IgD-negative memory B cell (primary cell): ENCODE measurements at regions not wholly inside any gene's neighbourhood (a gene's known extent, or its start where the extent isn't known, plus 50 kb on each side); places are given as distances from the start of the nearest gene placed in this dataset.

ENCODE experiments used
- H3K27ac Mint-ChIP-seq, 3 donors: one replicate each; pipeline ENCODE4 v1.8.0; 2020 to 2022; ENCODE audit warnings: mild to moderate bottlenecking in 3 of 3, mixed read lengths in 3 of 3, moderate library complexity in 1 of 3
- H3K27me3 Mint-ChIP-seq: one replicate; pipeline ENCODE4 v1.8.0; 2021; ENCODE audit warnings: mixed read lengths
- H3K36me3 Mint-ChIP-seq: one replicate; pipeline ENCODE4 v1.8.0; 2020; ENCODE audit warnings: mild to moderate bottlenecking, mixed read lengths
- H3K4me1 Mint-ChIP-seq, 3 donors: one replicate each; pipeline ENCODE4 v1.8.0; 2020 to 2022; ENCODE audit warnings: mixed read lengths in 3 of 3, mild to moderate bottlenecking in 1 of 3
- H3K4me3 Mint-ChIP-seq, 4 donors: one replicate each; pipeline ENCODE4 v1.8.0; 2020 to 2022; ENCODE audit warnings: mild to moderate bottlenecking in 4 of 4, mixed read lengths in 4 of 4, moderate library complexity in 3 of 4
- H3K9me3 Mint-ChIP-seq, 3 donors: one replicate each; pipeline ENCODE4 v1.8.0; 2020 to 2021; ENCODE audit warnings: mixed read lengths in 3 of 3, mild to moderate bottlenecking in 1 of 3

DNA sequence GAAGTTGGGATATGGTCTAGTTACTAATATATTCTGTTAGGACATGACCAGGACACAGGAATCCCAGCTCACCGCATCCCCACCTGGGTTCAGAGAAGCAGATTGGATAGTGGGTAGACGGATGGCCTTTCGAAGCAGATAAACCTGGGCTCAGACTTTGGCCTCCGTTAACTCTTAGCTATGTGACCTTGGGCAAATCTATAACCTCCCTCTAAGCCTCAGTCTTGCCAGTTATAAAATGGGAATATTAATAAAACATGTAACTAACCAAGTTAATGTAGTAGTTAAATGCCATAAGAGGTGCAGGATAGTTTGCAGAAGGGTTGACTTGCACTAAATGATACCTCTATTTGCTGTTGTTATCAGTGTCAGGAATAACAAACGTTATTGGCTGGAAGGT is 127.6 kb upstream of the JCAD start:
- Mint-ChIP-seq H3K9me3 (no peaks in the 10 kb centered on the region), H3K27me3 (peaks cover 5% of the 10 kb centered on the region), H3K27ac (no peak overlapping the region)

DNA sequence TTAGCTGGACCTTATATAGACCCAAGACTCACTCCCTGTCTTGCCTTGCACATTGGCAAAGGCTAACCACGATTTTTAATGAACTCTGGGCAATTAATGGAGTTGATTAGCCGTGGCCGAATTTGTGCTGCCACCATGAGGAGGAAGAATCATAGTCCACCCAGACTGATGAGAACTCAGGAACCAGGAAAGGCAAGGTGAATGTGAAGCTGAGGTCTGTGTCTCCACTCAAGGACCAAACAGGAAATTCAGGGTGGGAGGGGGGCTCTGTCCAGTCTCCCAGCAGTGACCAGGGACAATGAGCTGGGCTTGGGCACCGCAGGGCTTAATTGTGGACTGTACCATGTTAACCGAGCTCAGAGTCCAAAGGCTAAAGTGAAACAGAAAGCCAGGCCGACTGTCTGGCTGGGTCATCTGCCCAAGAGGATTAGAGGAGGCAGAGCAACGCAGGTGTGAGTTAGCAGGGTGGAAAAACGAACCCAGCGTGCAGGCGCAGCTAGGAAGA is 127.0 kb upstream of the JCAD start:
- Mint-ChIP-seq H3K27me3 (peaks cover 5% of the 10 kb centered on the region), H3K4me1 (peaks cover 0 to 1% (median 0%) of the 10 kb centered on the region in 3 donors), H3K9me3 (no peaks in the 10 kb centered on the region), H3K36me3 (no peaks in the 10 kb centered on the region), H3K4me3 (no peak overlapping the region), H3K27ac (no peak overlapping the region)

More for the DNA sequence above, 127.6 kb upstream of the JCAD start:
- Mint-ChIP-seq H3K4me3 (no peak overlapping the region), H3K36me3 (no peaks in the 10 kb centered on the region), H3K4me1 (peaks cover 0 to 1% (median 0%) of the 10 kb centered on the region in 3 donors)

DNA sequence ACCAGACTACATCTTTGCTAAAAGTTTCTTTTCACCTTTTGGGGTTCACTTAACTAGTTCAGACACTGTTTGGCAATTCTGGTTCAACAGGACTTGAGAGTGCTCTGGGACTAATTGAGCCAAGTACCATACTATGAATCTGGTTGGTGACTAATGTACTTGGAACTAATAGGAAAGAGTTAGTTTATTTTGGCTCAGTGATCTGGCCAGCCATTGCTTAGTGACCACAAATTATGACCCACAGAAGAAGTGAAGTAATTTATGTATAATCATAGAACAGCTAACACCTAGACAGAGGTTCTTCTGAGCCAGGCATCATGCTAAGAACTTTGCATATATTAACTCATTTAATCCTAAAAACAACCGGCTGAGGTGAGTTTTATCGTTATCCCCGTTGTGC is 126.5 kb upstream of the JCAD start:
- no peak overlapping the region for H3K4me3 Mint-ChIP-seq
- H3K27me3 Mint-ChIP-seq: peaks cover 5% of the 10 kb centered on the region
- H3K4me1 Mint-ChIP-seq: peaks cover 0 to 1% (median 0%) of the 10 kb centered on the region in 3 donors
- no peak overlapping the region for H3K27ac Mint-ChIP-seq
- no peaks in the 10 kb centered on the region for H3K36me3 Mint-ChIP-seq
- H3K9me3 Mint-ChIP-seq: no peaks in the 10 kb centered on the region

DNA sequence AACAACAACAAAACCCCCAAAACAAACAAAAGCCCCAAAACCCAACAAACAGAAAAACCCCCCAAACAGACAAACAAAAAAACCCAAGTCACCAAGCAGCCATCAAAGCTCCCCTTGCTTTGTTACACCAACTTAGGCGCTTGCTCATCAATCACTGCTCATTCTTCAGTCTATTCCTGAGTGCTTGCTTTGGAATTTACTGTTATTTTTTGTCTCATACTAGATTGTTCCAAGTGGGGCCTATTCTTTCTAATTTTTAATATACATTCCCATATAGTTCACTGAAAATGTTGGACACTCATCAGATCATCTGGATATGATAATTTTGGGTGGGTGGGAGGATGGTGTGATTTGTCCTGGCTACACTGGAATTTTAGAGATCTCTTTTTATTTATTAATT is 126.0 kb upstream of the JCAD start:
- Mint-ChIP-seq H3K27ac (no peak overlapping the region), H3K4me3 (no peak overlapping the region), H3K36me3 (no peaks in the 10 kb centered on the region), H3K9me3 (no peaks in the 10 kb centered on the region), H3K27me3 (peaks cover 5% of the 10 kb centered on the region), H3K4me1 (peaks cover 0 to 1% (median 0%) of the 10 kb centered on the region in 3 donors)

DNA sequence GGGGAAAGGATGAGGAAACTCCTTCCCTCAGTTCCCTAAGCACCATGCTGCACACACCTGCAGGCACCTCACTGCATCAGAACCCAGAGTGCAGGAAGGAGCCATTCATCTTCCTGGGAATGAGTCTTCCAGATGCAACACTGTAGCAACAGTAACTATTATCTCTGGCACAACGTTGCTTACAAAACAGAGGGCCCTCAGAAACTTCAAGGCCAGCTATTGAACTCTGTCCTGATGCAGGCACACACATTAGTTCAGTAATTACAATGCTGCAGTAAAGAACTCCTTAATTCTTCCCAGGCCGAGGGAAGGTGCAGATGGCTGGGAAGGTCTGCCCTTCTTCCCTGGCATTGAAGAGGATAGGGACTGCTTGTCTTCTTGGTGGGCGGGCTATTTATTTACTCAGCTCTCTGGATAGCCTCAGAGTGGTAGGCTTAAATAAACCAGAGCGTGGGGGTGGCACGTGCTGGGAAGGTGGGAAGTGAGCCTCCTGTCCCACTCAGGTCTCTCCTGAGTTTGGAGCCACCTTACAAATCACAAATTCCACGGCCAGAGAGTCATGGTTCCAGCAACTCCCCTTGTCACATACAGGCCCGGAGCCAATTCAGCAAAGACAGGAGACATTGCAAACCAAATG is 125.1 kb upstream of the JCAD start:
- Mint-ChIP-seq H3K36me3 (no peaks in the 10 kb centered on the region), H3K9me3 (no peaks in the 10 kb centered on the region), H3K4me3 (no peak overlapping the region), H3K4me1 (peaks cover 0 to 1% (median 0%) of the 10 kb centered on the region in 3 donors), H3K27me3 (peaks cover 5% of the 10 kb centered on the region), H3K27ac (no peak overlapping the region)

DNA sequence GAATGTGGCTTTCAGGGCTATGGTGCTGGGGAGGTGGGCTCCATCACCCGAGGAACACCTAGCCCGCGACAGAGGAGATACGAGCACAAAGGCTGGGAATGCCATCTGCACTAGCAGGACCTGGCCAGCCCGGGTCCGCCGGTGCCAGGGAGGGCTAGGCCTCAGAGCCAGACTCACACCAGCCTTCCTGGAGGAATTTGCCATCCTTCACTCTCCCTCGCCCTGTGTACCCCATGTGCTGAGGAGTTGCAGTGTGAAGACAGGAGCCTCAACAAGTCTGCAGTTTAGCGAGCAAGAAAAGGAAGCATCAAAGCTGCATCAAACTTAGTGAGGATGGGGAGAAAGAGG is 123.6 kb upstream of the JCAD start:
- peaks cover 0 to 1% (median 0%) of the 10 kb centered on the region in 3 donors for H3K4me1 Mint-ChIP-seq
- no peak overlapping the region for H3K27ac Mint-ChIP-seq
- no peak overlapping the region for H3K4me3 Mint-ChIP-seq
- H3K36me3 Mint-ChIP-seq: no peaks in the 10 kb centered on the region
- peaks cover 4% of the 10 kb centered on the region for H3K27me3 Mint-ChIP-seq
- no peaks in the 10 kb centered on the region for H3K9me3 Mint-ChIP-seq

DNA sequence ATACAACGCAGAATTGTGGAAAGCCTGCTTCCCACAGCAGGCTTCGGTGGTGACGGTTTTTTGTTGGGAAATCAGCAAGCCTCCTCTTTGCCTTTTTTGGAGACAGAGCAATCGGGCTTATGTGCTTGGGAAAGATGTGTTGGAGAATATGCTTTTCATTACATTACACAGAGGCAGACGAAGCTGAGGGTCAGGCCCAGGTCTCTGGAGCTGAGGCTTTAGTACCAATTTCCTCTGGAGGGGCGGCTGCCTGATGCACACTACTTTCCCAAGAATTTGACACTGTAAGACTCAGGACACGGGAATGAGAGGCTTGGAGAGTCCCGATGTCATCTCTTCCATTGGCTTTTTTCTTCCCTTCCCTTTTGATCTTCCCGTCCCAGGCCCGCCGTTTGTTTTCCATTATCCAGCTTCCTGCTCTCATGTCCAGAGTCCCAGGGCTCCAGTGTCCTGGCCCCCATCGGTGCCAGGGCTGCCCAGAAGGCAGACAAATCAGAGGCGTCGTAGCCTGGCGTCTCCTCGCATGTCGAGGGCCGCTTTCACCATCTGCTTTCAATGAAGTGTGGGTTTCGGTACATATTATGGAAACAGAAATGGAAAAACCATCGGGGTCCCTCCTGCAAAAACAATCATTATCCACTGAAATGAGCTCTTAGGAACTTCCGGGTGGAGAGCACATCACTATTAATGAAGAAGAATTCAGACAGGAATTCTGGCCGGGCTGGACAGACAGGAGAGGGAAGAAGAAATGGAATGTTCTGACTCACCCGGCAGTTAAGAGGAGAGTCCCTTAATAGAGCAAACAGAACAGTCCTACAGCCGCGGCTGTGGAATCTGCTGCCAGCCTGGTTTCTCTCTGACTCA is 123.0 kb upstream of the JCAD start:
- Mint-ChIP-seq H3K4me1 (peaks cover 0 to 1% (median 0%) of the 10 kb centered on the region in 3 donors), H3K27ac (no peak overlapping the region), H3K9me3 (no peaks in the 10 kb centered on the region), H3K36me3 (no peaks in the 10 kb centered on the region), H3K4me3 (no peak overlapping the region), H3K27me3 (peaks cover 2% of the 10 kb centered on the region)

DNA sequence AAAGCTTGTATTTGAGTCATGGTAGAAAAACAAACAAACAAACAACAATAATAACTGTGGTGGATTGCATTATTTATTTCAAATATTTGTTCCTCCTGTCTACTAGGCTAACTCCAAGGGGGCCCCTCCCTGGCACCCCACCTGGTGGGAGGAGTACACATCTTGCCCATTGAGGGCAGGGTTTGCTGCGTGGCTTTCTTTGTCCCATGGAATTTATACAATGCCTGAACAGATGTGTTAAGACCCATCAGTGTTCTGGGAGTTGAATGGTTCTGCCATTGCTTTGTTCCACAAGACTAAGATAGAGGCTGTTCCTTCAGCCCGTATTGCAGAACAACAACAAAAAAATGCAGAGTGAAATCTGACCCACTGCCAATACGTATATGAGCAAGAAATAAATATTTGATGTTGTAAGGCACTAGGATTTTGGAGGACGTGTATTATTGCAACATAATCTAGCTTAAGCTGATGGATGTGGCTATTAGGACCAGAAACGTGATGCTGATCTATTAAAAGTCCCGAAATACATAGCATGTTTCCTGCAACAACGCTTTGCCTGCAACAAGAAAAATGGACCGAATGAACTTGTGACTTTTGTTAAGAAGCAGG is 119.1 kb upstream of the JCAD start:
- Mint-ChIP-seq H3K9me3 (no peaks in the 10 kb centered on the region), H3K4me3 (no peak overlapping the region), H3K27ac (no peak overlapping the region), H3K36me3 (no peaks in the 10 kb centered on the region), H3K4me1 (no peaks in the 10 kb centered on the region), H3K27me3 (peaks cover 2% of the 10 kb centered on the region)

DNA sequence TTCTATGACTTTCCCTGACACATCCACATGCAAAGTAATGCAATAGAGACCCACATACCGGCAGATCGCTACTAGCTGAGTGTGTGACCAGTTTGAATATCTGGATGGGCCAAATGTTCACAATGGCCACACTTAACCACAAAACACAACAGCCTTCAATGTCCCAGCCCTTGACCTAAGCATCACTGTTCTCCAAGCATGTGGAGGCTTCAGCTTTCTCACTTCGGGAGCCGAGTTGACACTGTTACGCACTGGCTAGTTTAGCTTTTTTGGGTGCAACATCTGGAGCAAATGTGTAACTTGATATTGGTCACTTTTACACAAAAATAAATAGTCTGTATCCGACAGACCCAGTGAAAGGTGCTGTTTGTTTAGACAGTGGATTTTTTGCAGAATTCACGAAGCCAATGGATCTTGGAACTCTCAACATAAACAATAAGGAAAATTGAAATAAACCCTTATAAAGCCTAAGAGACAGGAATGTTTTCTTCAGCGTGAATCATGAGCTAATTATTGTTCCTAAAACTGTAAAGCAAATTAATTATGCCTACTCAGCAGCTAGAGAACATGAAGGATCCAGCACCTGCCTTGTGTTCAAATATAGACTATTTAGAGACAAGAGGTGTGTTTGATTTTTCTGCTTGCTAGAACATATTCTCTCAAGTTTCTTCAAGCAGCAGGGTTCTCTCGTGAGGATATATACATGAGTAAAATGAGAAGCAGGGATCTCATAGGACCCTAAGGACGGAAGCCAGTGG is 117.6 kb upstream of the JCAD start:
- Mint-ChIP-seq H3K4me3 (no peak overlapping the region), H3K4me1 (no peaks in the 10 kb centered on the region), H3K27me3 (peaks cover 2% of the 10 kb centered on the region), H3K36me3 (no peaks in the 10 kb centered on the region), H3K27ac (peak overlapping the region in 1 of 3 donors; percentile 77), H3K9me3 (no peaks in the 10 kb centered on the region)

DNA sequence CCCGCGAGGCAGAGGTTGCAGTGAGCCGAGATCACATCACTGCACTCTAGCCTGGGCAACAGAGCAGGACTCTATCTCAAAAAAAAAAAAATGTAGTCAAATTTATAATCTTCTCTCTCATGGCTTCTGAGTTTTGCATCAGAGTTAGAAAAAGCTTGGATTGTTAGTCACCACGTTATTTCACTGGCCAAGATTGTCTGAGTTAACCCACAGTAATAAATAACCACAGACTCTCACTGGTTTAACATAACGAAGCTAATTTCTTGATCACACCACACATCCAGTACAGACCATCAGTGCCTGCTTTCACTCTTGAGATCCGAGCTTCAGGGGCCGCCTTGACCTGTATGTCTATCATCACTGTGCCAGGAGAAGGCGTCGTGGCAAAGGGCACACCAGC is 116.8 kb upstream of the JCAD start:
- no peaks in the 10 kb centered on the region for H3K9me3 Mint-ChIP-seq

DNA sequence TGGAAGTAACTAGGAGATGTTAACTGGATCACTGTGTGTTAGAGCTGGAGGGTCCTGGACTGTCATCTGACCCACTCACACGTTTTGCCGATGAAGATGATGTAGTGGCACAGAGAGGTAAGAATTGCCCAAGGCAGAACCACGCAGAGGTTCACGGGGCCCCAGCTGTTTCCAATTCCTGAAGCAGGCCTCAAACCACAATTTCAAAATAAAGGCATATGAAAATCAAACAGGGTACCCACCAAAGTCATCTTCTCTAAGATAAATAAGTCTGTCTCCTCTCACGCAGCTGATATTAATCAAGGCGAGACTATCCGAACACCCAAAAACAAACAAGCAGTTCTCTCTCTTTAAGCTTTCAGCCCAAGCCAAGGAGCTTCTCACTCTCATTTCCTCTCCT is 113.3 kb upstream of the JCAD start:
- Mint-ChIP-seq H3K4me1 (no peaks in the 10 kb centered on the region), H3K27me3 (peaks cover 2% of the 10 kb centered on the region), H3K36me3 (no peaks in the 10 kb centered on the region), H3K9me3 (no peaks in the 10 kb centered on the region), H3K27ac (peak overlapping the region in 1 of 3 donors; percentile 78), H3K4me3 (no peak overlapping the region)

More for the DNA sequence above, 116.8 kb upstream of the JCAD start:
- no peaks in the 10 kb centered on the region for H3K36me3 Mint-ChIP-seq
- no peak overlapping the region for H3K4me3 Mint-ChIP-seq
- no peaks in the 10 kb centered on the region for H3K4me1 Mint-ChIP-seq
- peak overlapping the region in 1 of 3 donors; percentile 77 for H3K27ac Mint-ChIP-seq
- H3K27me3 Mint-ChIP-seq: peaks cover 2% of the 10 kb centered on the region

DNA sequence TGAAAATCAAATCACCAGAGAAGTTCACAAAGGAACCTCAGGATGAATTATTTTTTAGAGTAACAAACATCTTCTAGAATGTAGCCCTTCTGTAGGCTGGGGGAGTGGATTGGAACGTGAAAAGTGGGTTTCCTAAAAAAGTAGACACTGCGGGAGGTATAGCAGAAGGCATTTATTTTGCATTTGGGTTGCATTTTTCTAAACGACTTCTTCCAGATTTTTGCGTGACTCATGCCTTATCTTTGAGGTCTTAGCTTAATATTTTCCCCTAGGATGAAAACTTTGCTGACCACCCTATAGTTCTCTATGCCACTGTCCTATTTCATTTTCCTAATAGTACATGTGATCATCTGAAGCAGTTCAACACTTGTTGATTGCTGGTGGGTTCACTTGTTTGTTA is 112.7 kb upstream of the JCAD start:
- H3K4me1 Mint-ChIP-seq: no peaks in the 10 kb centered on the region
- no peak overlapping the region for H3K4me3 Mint-ChIP-seq
- no peaks in the 10 kb centered on the region for H3K27me3 Mint-ChIP-seq
- no peaks in the 10 kb centered on the region for H3K9me3 Mint-ChIP-seq
- H3K27ac Mint-ChIP-seq: no peak overlapping the region
- no peaks in the 10 kb centered on the region for H3K36me3 Mint-ChIP-seq

DNA sequence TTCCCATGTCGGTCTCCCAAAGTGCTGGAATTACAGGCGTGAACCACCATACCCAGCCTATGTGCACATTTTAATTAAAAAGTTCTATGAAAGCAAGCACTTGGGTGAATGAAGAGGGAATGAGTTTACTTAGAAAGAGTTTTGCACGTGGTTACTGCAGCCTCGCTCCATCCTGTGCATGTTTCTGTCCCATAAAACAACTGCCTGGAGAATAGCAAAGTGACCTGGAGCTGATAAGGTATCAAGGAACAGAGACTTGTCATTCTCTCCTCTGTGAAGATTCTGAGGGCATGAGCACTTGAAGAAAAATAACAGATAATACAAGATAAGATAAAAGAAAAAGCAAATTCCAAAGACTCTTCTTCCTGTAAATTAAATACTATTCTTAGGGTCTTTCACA is 112.2 kb upstream of the JCAD start:
- Mint-ChIP-seq H3K9me3 (no peaks in the 10 kb centered on the region), H3K4me3 (no peak overlapping the region), H3K27me3 (peaks cover 3% of the 10 kb centered on the region), H3K4me1 (no peaks in the 10 kb centered on the region), H3K36me3 (no peaks in the 10 kb centered on the region), H3K27ac (no peak overlapping the region)

DNA sequence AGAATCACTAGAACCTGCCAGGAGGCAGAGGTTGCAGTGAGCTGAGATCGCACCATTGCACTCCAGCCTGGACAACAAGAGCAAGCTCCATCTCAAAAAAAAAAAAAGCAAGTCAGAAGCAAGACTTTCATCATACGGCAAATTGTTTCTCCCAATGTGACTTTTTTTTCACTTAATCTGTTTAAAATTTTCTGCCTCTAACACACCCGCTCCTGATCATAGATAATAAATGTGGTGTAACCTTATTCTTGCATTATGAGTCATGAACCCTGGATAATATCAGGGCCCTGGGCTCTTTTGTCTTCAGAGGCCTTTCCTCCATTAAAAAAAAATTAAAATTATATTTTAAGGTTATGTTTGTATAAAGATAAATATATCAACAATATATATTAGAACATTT is 111.4 kb upstream of the JCAD start:
- Mint-ChIP-seq H3K9me3 (no peaks in the 10 kb centered on the region), H3K27ac (no peak overlapping the region), H3K4me3 (no peak overlapping the region), H3K27me3 (peaks cover 4% of the 10 kb centered on the region), H3K4me1 (no peaks in the 10 kb centered on the region), H3K36me3 (no peaks in the 10 kb centered on the region)

DNA sequence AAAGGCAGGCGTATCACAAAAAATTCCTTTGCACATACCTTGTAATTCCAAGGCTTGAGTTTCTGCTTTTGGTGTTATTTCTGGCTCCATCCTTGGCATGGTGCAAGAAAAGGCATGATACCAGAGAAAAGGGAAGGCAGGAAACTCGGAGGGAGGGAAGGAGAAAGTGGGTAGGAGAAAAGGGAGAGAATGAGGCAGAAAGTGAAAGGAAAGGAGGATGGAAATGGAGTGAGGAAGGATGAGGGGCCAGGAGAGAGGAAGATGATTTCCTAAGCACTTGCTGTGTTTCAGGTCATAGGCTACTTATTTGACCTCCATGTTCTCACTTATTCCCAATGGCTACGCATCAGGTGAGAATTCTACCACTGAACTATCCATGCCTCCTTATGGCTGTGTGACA is 110.8 kb upstream of the JCAD start:
- Mint-ChIP-seq H3K36me3 (no peaks in the 10 kb centered on the region), H3K27me3 (peaks cover 4% of the 10 kb centered on the region), H3K4me1 (no peaks in the 10 kb centered on the region), H3K27ac (no peak overlapping the region), H3K9me3 (no peaks in the 10 kb centered on the region), H3K4me3 (peak overlapping the region in 1 of 4 donors; percentile 67)
